ENCODE measurements at regions not wholly inside any gene's neighbourhood (a gene's known extent, or its start where the extent isn't known, plus 50 kb on each side); places are given as distances from the start of the nearest gene placed in this dataset.

GRCh38 chr1:219397511-219397910 lies 215.4 kb downstream of the ZC3H11B start:
- DNase-seq: no peak

DNA sequence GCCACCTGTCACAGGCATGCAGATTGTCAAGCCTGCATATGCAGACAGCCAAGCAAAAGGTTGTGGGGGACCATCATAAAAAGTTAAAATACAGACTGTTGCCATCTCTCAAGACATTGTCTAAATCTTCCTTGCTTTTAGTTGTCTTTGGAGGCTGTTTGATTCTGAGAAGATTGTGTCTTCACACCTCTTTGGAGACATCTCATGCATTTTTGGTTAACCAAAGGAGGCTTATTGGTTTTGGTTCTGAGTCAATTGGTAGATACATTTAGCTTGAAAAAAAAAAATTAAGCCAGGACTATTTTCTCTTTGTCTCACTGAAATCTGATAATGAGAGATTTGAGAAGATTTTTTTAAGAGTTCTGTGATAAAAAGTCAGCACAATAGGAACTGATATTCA lies 217.6 kb downstream of the LYPLAL1 start:
- DNase-seq: no peak

GRCh38 chr1:219387211-219387610 lies 213.5 kb downstream of the LYPLAL1 start:
- no peak for DNase-seq

DNA sequence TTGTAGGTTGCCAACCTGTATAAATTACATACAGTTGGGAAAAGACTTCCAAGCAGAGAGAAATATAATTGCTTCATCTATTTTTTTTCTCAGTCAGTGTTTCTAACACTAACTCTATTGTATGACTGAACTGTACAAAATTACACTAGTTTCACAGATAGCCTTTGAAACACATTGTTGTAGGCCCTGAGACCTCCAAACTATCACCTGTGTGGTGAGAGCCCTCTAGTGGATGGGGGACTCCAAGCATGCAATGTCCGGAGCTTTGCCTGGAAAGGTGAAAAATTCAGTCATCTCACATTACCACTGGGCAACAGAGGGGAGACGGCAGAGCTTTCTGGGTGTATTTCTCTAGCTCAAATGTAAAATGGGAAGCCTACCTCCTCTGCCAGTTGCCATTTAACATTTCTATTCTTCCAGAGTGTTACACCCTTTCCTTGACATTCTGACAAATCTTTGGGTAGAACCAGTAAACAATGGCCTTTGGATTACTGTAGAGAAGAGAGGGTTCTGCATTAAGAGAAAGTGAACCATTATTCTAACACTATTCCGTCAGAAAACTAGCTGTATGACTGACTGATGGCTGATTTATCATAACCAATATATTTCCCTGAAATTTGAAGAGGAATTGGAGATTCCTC lies 212.2 kb downstream of the LYPLAL1 start:
- DNase-seq: no peak

GRCh38 chr1:219383281-219383680 lies 209.6 kb downstream of the LYPLAL1 start:
- DNase-seq: no peak

- DNase-seq: no peak
Measured at GRCh38 chr1:219381396-219381795, 207.7 kb downstream of the LYPLAL1 start.

GRCh38 chr1:219380463-219380862 lies 206.8 kb downstream of the LYPLAL1 start:
- DNase-seq: no peak

DNA sequence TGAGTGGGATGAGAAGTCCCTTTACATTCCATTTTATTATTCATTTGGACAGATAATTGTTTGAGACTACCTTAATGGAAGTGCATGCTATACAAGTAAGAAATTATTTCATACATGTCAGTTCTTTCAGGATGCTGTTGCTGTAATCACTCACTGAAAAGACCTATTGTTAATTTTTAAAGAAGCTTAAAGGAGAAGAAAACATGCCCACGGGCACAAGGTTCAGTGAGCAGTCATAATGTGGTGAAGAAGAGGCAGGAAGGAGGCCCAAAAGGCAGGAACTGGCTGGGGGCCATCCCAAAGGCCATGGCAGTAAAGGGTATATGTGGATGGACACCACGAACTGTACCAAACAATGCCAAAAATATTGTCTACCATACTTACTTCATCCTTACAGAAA lies 206.0 kb downstream of the LYPLAL1 start:
- no peak for DNase-seq

DNA sequence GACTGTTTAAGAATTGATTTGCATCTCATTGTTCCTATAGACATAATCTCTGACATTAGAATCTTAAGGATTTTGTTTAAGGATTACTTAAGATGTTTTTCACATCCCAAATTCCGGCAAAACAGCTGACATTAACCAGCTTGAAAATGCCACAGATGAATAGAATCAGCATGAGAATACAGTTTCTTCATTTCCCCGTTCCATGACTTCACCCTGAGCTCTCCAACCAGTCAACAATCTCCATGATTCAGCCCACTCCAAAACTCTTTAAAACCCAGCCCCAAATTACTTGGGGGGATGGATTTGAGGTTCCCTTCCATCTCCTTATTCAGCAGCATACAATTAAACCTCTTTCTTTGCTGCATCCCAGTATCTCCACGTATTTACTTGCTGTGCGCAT lies 201.0 kb downstream of the LYPLAL1 start:
- DNase-seq: no peak

DNA sequence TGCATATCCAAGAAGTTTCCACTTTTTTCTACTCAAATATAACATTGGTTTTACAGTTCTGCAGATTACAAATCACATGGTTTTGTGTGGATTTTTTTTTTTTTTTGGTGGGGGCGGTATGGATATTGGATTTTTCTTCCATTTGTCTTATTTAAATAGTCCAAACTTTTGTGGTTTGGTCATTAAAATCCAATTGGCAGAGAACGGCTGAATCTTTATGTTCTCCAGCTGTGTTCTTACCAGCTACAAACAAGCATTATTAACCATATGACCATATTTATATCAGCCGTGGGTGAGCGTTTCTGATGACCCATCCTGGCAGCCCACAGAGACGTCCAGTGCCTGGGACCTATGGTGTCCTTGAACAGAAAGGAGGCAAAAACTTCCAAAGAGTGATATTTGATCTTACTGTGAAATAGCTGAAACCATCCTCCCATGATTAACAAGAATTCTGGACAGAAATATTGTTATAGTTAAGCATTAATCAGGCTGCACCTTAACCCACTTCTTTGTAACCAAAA lies 200.4 kb downstream of the LYPLAL1 start:
- no peak for DNase-seq

GRCh38 chr1:219373616-219373935 lies 199.9 kb downstream of the LYPLAL1 start:
- no peak for DNase-seq

DNA sequence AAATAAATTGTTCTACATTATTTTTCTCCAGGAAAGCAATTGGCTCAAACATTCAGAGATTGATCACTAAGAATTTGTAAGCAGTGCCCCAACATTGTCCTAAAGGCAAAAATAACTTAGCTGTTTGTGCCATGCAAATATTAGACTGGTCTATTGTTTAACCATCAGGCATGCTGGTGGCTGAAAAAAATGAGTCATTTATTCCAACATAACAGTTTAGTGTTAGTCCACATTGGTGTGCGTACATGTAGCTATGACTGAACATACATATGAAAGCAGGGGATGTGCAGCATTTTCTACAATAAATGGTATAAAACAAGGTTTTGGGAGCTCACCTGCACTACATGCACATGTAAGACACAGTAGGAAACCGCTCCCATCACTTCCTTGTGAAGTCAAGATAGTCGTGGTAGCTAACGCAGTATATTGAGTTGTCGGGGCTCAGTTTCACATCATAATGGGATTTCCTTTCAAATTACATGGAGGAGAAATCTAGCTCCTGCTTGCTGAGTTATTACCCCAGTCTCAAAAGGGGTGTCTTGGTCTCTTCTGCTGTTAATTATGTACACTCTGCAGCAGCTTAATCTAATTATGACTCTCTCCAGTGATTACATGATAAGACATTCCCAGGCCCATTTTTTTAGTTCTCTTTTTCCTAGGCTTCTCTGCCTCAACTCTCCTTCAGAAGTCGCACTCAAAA lies 199.4 kb downstream of the LYPLAL1 start:
- no peak for DNase-seq

DNA sequence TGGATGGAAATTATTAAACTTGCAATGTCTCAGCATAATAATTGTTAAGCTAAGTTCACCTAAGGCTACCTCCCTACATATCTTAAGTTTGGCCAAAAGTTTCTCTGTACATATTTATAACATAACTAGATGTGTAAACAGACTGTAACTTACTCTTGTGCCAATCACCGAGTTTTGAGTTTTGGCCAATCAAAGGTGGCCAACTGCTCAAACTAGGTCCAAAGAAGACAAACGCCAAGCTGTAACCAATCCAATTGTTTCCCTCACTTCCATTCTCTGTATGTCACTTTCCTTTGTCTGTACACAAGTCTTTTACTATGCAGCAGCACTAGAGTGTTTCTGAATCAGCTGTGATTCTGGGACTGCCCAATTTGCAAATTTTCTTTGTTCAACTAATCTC lies 197.8 kb downstream of the LYPLAL1 start:
- no peak for DNase-seq

DNA sequence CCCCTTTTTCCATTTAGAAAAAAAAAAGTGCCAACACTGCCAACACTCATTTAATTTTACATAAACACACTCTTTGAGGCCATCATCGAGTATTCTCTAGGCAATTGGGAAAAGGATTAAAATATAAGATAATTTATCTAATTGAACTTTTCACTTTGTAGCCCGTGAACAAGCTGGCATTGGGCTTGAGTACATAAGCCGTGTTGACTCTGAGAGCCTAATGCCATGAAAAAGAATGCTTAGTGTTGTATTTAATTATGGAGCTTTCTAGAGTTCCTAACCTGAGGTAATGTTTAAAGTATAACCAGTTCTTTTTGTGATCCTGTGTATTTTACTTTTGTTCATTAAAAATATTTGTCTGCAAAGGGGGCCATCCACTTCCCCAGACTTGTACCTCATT lies 193.8 kb downstream of the LYPLAL1 start:
- DNase-seq: no peak

DNA sequence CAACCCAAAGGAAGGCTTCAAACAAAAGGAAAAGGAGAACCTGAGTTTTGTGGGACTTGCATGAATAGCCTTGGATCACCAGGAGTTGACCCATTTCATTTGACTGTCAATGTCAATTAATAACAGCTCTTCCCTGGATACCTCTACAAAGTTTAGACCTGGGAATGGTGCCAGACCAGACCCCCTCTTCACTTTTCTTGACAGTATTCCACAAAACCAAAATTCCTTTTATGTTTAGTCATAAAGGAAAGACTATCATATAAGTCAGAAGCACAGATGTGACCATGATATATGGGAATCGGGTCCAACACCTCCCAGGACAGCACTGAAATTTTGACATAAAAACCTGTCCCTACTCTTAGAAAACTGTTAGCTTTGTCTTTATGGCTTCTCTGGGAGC lies 191.8 kb downstream of the LYPLAL1 start:
- DNase-seq: no peak

GRCh38 chr1:219362702-219363101 lies 189.0 kb downstream of the LYPLAL1 start:
- DNase-seq: no peak

GRCh38 chr1:219359126-219359525 lies 185.4 kb downstream of the LYPLAL1 start:
- DNase-seq: no peak

DNA sequence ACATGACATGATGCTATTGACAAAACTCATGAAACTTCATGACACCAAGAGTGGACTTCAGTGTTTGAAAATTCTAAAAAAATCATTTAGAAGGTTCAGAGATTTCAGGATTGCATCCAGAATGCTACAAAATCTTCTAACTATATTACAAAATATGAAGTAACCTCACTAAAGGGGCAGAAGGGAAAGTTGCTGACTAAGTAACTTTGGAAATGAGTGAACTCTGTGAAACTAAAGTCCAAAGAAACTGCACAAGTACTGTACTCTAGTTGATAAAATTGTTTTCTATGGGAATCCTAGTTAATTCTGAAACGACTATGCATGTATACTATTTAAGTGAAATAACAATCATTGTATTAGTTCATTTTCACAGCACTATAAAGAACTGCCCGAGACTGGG lies 184.4 kb downstream of the LYPLAL1 start:
- DNase-seq: no peak

- no peak for DNase-seq
Measured at GRCh38 chr1:219354962-219355361, 181.3 kb downstream of the LYPLAL1 start.

GRCh38 chr1:219352961-219353651 lies 179.4 kb downstream of the LYPLAL1 start:
- DNase-seq: no peak

- no peak for DNase-seq
Measured at GRCh38 chr1:219350172-219350931, 176.7 kb downstream of the LYPLAL1 start.

- no peak for DNase-seq
Measured at GRCh38 chr1:219347921-219348391, 174.3 kb downstream of the LYPLAL1 start.

- DNase-seq: no peak
Measured at GRCh38 chr1:219347376-219347775, 173.7 kb downstream of the LYPLAL1 start.
